ENCODE measurements at regions not wholly inside any gene's neighbourhood (a gene's known extent, or its start where the extent isn't known, plus 50 kb on each side); places are given as distances from the start of the nearest gene placed in this dataset.

DNA sequence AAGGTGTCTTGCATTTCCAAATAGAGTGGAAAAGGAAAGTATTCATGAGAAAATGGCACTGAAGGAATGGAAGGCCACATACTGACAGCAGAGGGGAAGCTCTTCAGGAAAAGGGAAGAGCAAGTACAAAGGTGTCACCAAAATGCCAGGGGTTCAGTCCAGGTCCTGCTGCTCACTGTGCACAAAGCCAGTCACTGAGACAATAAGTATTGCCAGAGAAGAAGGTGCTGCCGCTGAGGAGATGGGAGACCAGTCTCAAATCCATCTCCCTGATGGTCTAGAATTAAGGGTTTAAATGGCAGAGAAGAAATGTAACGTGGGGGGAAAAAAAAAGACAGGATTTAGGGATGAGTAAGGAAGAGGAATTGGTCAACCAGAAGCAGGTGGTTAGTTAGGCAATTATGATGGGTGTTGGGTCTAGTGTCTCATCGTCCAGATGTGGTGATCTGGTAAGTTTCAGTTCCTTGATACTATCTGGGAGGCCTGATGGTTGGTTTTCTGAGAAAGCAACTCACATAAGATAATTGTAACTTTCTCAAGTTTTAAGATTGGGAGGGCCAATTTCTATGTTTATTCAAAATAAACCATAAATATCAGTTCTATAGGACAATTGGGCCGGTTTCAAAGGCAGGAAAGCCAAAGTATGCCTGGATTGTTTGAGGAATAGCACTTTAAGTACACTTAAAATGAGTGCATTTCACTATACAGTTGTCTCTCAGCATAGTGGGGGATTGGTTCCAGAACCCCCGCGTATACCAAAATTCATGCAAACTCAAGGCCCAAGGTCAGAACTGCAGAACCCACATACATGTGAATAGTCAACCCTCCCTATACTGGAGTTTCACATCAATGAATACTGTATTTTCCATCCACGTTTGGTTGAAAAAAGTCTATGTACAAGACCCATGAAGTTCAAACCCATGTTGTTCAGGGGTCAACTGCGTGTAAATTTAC is 109.1 kb upstream of the DNAJC10 start:
- TF ChIP-seq, protein P1, sequence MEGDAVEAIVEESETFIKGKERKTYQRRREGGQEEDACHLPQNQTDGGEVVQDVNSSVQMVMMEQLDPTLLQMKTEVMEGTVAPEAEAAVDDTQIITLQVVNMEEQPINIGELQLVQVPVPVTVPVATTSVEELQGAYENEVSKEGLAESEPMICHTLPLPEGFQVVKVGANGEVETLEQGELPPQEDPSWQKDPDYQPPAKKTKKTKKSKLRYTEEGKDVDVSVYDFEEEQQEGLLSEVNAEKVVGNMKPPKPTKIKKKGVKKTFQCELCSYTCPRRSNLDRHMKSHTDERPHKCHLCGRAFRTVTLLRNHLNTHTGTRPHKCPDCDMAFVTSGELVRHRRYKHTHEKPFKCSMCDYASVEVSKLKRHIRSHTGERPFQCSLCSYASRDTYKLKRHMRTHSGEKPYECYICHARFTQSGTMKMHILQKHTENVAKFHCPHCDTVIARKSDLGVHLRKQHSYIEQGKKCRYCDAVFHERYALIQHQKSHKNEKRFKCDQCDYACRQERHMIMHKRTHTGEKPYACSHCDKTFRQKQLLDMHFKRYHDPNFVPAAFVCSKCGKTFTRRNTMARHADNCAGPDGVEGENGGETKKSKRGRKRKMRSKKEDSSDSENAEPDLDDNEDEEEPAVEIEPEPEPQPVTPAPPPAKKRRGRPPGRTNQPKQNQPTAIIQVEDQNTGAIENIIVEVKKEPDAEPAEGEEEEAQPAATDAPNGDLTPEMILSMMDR (IDR thresholded peaks at IDR 0.05) = no peak
- TF ChIP-seq POLR2A (IDR thresholded peaks at IDR 0.05) = no peak
